H1 (cell line): ENCODE measurements at regions not wholly inside any gene's neighbourhood (a gene's known extent, or its start where the extent isn't known, plus 50 kb on each side); places are given as distances from the start of the nearest gene placed in this dataset.

Experiments
- POLR2A ChIP-seq, 2 experiments: IDR thresholded peaks; 1 replicate in 1 of 2; 2 replicates in 1 of 2; pipeline ENCODE4 v1.6.1; 2011; ENCODE audit warnings: low read depth in 2 of 2, low read length in 2 of 2, mild to moderate bottlenecking in 2 of 2; ENCODE audit errors: control extremely low read depth in 1 of 2
- POU5F1 ChIP-seq: IDR thresholded peaks from 2 replicates; pipeline ENCODE4 v1.6.1; 2011; ENCODE audit warnings: low read depth, mild to moderate bottlenecking, low read length, moderate library complexity

GRCh38 chr4:17173300-17173699, 274.9 kb upstream of the LDB2 start:
- TF ChIP-seq POU5F1, result no peak
- TF ChIP-seq POLR2A (IDR thresholded peaks at IDR 0.05; ENCODE audit: control extremely low read depth in 1 of 2, low read depth in 2 of 2, low read length in 2 of 2), result no peak
